ENCODE measurements at regions not wholly inside any gene's neighbourhood (a gene's known extent, or its start where the extent isn't known, plus 50 kb on each side); places are given as distances from the start of the nearest gene placed in this dataset.

GRCh38 chr1:64398936-64399335, 71.0 kb upstream of the CACHD1 start:
- Histone ChIP-seq H3K27ac (no peak overlapping the region), H3K4me1 (no peaks in the 10 kb centered on the region), H3K36me3 (no peaks in the 10 kb centered on the region), H3K27me3 (no peaks in the 10 kb centered on the region), H3K9me3 (no peaks in the 10 kb centered on the region), H3K4me3 (no peak overlapping the region)
- 39 to 71% (median 56%) methylated on average over 5 of the region's 5 CpGs for WGBS, 5 donors
- TF ChIP-seq EP300 (IDR thresholded peaks at IDR 0.05) (no peak), POLR2A (IDR thresholded peaks at IDR 0.05) (no peak), CTCF (IDR thresholded peaks at IDR 0.05) (no peak), POLR2AphosphoS5 (IDR thresholded peaks at IDR 0.05) (no peak)
- intact Hi-C loops (cut with DNase I; ENCODE audit: low total_unique reads), result no loop called here
- peak in 1 of 2 donors; percentile 4 for DNase-seq

GRCh38 chr1:64401285-64401684, 68.6 kb upstream of the CACHD1 start:
- H3K27ac ChIP-seq, result no peak overlapping the region
- no peak overlapping the region for H3K4me3 ChIP-seq
- no peaks in the 10 kb centered on the region for H3K36me3 ChIP-seq
- H3K4me1 ChIP-seq, result no peaks in the 10 kb centered on the region
- WGBS, 5 donors, result 82 to 95% (median 94%) methylated on average over 1 of the region's 1 CpG
- intact Hi-C loops (cut with DNase I; ENCODE audit: low total_unique reads), result no loop called here
- H3K27me3 ChIP-seq, result no peaks in the 10 kb centered on the region
- no peak for DNase-seq
- TF ChIP-seq EP300 (IDR thresholded peaks at IDR 0.05) (no peak), CTCF (IDR thresholded peaks at IDR 0.05) (no peak), POLR2A (IDR thresholded peaks at IDR 0.05) (no peak), POLR2AphosphoS5 (IDR thresholded peaks at IDR 0.05) (no peak)
- H3K9me3 ChIP-seq, result no peaks in the 10 kb centered on the region

GRCh38 chr1:64403331-64403730, 66.6 kb upstream of the CACHD1 start:
- TF ChIP-seq POLR2AphosphoS5 (IDR thresholded peaks at IDR 0.05), result no peak
- TF ChIP-seq POLR2A (IDR thresholded peaks at IDR 0.05), result no peak
- no peak for TF ChIP-seq CTCF (IDR thresholded peaks at IDR 0.05)
- TF ChIP-seq EP300 (IDR thresholded peaks at IDR 0.05), result no peak
- H3K9me3 ChIP-seq, result no peaks in the 10 kb centered on the region
- H3K36me3 ChIP-seq, result no peaks in the 10 kb centered on the region
- no peak for DNase-seq
- H3K4me1 ChIP-seq, result no peaks in the 10 kb centered on the region
- intact Hi-C loops (cut with DNase I; ENCODE audit: low total_unique reads), result no loop called here
- no peak overlapping the region for H3K27ac ChIP-seq
- H3K27me3 ChIP-seq, result no peaks in the 10 kb centered on the region
- no peak overlapping the region for H3K4me3 ChIP-seq
- WGBS, 5 donors, result 68 to 87% (median 81%) methylated on average over 3 of the region's 3 CpGs

DNA sequence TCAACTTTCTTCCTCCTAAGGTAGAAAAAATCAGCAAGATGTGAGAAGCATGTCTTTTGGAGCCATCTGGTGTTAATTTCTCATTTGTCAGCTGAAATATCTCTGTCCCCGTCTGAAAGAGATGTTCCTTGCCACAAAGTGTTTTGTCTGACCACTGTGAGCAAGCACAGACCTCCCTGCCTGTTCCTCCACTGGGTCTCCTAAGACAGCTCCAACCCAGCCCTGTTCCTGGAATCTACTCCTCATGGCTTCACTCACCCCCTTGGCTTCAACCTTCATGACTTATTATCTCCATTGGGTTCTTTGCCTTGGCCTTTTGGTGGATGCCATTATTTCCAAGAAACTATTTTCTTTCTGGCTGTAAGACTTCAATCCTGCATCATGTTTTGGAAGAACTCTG, 65.7 kb upstream of the CACHD1 start:
- no peak for TF ChIP-seq POLR2A (IDR thresholded peaks at IDR 0.05)
- TF ChIP-seq CTCF (IDR thresholded peaks at IDR 0.05), result no peak
- TF ChIP-seq POLR2AphosphoS5 (IDR thresholded peaks at IDR 0.05), result no peak
- no peak for TF ChIP-seq EP300 (IDR thresholded peaks at IDR 0.05)
- intact Hi-C loops (cut with DNase I; ENCODE audit: low total_unique reads), result no loop called here
- 50 to 78% (median 71%) methylated on average over 1 of the region's 1 CpG for WGBS, 5 donors

More for the DNA sequence above, 65.7 kb upstream of the CACHD1 start:
- H3K27me3 ChIP-seq, result no peaks in the 10 kb centered on the region
- H3K9me3 ChIP-seq, result no peaks in the 10 kb centered on the region
- no peaks in the 10 kb centered on the region for H3K4me1 ChIP-seq
- H3K27ac ChIP-seq, result no peak overlapping the region
- DNase-seq, result no peak
- no peak overlapping the region for H3K4me3 ChIP-seq
- no peaks in the 10 kb centered on the region for H3K36me3 ChIP-seq

Data from stomach (tissue), 8 donors.